ENCODE measurements at regions not wholly inside any gene's neighbourhood (a gene's known extent, or its start where the extent isn't known, plus 50 kb on each side); places are given as distances from the start of the nearest gene placed in this dataset.
A peak's percentile ranks its signal among the peaks of the same experiment; 100 is the strongest.
"Not testable (repeated sequence)": the region's sequence is repeated elsewhere in the genome, so short reads cannot be mapped to it uniquely, and the experiment has no call there.

GRCh38 chr22:47369020-47369419 is 606.6 kb downstream of the TBC1D22A start:
- intact Hi-C loops (cut with DNase I), result no loop called here
- ATAC-seq, result no peak
- no peak for DNase-seq (ENCODE audit: missing footprints)

GRCh38 chr22:47367993-47368945 is 605.8 kb downstream of the TBC1D22A start:
- intact Hi-C loops (cut with DNase I), result no loop called here
- no peak for DNase-seq (ENCODE audit: missing footprints)
- no peak for ATAC-seq

GRCh38 chr22:47367107-47367690 is 604.7 kb downstream of the TBC1D22A start:
- DNase-seq (ENCODE audit: missing footprints) (no peak), ATAC-seq (no peak)

GRCh38 chr22:47366026-47366767 is 603.7 kb downstream of the TBC1D22A start:
- intact Hi-C loops (cut with DNase I), result no loop called here
- DNase-seq (ENCODE audit: missing footprints) (peak; percentile 18), ATAC-seq (no peak)

More at GRCh38 chr22:47367107-47367690, 604.7 kb downstream of the TBC1D22A start:
- intact Hi-C loops (cut with DNase I), result no loop called here

GRCh38 chr22:47361247-47361646 is 598.8 kb downstream of the TBC1D22A start:
- no peak for DNase-seq (ENCODE audit: missing footprints)
- ATAC-seq, result no peak
- intact Hi-C loops (cut with DNase I), result no loop called here

GRCh38 chr22:47357493-47357892 is 595.0 kb downstream of the TBC1D22A start:
- ATAC-seq (no peak), DNase-seq (ENCODE audit: missing footprints) (no peak)
- intact Hi-C loops (cut with DNase I), result no loop called here

DNA sequence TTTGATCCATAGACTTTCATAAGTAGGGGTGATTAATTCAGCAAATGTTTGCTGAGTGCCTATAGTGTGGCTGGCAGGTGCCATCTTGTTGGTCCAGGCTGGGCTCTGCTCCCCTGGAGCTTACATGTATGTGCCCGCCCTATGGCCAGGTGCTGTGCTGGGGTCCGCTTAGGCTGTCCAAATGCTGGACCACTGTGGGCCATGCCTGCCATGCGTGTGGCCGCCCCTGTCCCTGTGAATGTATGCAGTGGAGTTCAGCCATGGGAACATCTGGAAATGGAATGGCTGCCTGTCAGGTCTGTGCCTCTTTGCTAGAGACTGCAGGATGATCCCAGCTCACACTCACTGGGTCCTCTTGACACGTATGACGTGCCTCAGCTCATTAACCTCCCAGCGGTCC is 594.6 kb downstream of the TBC1D22A start:
- ATAC-seq (no peak), DNase-seq (ENCODE audit: missing footprints) (no peak)
- intact Hi-C loops (cut with DNase I), result no loop called here

GRCh38 chr22:47356511-47357011 is 594.1 kb downstream of the TBC1D22A start:
- DNase-seq (ENCODE audit: missing footprints) (no peak), ATAC-seq (no peak)
- intact Hi-C loops (cut with DNase I), result no loop called here

DNA sequence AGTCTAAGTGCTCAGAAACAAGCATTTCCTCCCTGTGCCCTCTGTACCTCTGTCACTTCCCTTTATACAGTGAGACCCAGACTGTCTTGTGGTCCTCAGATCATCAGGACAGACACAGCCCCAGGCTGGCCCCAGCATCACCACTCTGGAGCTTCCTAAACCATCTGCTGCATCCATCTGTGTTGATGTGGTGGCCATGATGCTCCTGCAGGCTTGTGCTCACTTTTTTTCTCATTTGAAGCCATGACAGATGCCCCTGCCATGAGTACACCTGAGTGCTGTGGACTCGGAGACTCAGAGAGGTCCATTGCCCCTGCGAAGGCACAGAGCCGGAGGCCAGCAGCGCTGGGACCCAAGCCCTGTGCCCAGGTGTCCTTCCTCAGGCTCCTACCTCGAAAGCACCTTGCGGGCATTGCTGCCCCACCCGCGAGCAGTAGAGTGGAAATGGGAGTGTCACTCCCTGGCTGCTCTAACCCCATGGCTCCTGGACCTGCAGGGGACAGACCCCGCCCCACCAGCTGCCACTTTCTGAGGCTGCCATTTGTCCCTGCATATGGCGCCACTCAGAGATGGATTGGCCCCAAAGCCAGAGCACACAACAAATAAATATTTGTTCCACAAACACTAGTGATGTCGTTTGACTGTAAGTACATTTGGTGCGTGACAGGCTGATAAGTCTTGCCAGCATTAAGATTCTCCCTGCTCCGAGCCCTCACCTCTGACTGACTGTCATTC is 593.5 kb downstream of the TBC1D22A start:
- intact Hi-C loops (cut with DNase I), result no loop called here
- no peak for ATAC-seq
- no peak for DNase-seq (ENCODE audit: missing footprints)

GRCh38 chr22:47355388-47355725 is 592.9 kb downstream of the TBC1D22A start:
- intact Hi-C loops (cut with DNase I), result no loop called here
- no peak for DNase-seq (ENCODE audit: missing footprints)
- ATAC-seq, result no peak

DNA sequence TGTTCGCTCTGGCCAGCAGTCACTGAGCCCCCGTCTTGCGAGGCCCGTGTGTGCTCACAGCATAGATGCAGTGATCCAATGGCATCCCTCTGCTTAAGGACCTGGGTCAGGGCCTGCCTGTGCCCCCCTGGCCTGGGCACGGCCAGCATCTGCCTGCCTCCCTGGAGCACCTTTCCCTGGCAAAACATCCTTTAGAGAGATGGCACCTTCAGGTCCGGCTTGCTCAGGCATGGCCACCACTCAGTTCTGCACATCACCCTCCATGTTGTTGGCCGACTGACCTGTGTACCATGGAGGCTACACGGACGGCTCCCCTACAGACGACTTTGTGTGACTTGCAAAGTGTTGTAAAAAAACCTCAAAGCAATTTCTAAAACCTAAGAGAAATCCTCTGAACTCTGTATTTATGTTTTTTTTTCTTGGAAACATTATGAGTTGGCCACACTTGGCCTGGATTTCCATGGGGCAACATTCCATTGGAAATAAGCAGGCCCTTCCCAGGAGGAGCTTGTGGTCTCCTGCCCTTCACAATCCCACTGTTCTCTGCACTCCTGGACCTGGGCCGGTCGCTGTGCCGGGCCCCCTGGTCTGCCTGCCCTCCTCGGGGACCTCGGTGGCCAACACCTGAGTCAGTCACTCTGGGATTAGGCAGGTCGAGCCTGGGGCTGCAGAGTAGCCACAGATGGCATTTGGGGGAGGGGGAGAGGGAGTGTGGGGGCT is 592.4 kb downstream of the TBC1D22A start:
- no peak for DNase-seq (ENCODE audit: missing footprints)
- intact Hi-C loops (cut with DNase I), result no loop called here
- no peak for ATAC-seq

- ATAC-seq (no peak), DNase-seq (ENCODE audit: missing footprints) (no peak)
- intact Hi-C loops (cut with DNase I), result no loop called here
These were observed 590.7 kb downstream of the TBC1D22A start for GRCh38 chr22:47352920-47353700.

DNA sequence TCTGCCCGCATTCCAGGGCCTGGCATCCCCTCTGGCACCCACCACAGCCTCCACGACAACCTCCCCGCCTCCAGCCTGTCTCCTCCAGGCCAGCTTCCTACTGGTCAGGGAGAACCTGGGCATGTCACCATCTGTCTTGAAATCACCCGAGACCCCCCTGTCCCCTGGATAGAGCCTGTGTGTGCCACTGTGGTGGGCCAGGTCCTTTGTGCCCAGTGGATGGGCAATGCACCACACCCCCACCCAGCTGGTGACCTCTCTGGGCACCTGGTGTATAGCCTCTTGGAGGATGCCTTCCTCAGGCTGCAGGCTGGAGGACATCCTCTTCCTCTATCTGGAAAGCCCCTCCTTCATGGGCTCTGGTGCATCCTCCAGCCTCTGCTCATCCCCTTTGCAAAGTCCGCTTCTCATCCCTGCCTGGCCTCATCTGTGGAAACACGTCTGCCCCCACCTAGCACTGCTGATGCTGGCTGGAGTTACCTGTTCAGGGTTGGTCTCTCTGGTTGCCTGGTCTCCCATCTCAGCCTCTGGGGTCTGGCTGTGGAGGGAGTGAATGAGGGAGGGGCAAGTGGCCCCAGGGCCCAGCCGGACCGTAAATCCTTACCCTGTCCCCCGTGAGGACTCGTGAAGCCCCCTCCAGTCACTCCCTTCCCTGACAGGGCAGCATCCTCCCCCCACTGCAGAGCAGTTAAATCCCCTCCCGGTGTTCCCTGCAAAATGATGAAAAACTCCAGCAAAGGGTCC is 589.6 kb downstream of the TBC1D22A start:
- intact Hi-C loops (cut with DNase I), result no loop called here
- ATAC-seq, result no peak
- DNase-seq (ENCODE audit: missing footprints), result no peak

DNA sequence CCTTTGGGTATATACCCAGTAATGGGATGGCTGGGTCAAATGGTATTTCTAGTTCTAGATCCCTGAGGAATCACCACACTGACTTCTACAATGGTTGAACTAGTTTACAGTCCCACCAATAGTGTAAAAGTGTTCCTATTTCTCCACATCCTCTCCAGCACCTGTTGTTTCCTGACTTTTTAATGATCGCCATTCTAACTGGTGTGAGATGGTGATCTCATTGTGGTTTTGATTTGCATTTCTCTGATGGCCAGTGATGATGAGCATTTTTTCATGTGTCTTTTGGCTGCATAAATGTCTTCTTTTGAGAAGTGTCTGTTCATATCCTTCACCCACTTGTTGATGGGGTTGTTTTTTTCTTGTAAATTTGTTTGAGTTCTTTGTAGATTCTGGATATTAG is 583.8 kb downstream of the TBC1D22A start:
- intact Hi-C loops (cut with DNase I); DNase-seq (ENCODE audit: missing footprints); ATAC-seq: not testable (repeated sequence)

GRCh38 chr22:47345025-47345424 is 582.6 kb downstream of the TBC1D22A start:
- DNase-seq (ENCODE audit: missing footprints), result no peak
- ATAC-seq, result no peak
- intact Hi-C loops (cut with DNase I), result no loop called here

DNA sequence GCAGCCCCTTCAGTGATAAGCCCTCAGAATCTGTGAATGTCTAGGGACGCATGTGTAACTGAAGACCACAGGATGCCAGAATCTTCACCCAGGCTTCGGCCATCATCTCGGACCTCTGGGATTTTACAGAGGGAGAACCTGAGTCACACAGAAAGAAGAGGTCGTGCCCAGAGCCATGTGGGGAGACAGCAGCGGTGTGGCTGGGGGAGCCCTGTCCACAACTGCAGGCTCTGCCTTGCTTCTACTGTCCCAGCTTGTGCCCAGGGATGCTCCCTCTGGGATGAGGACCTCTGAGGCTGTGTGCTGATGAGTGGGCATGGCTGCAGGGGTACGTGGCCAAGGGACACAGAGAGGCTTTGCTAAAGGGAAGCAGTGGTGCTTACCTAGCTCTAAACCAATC is 582.0 kb downstream of the TBC1D22A start:
- DNase-seq (ENCODE audit: missing footprints) (no peak), ATAC-seq (no peak)
- intact Hi-C loops (cut with DNase I), result no loop called here

DNA sequence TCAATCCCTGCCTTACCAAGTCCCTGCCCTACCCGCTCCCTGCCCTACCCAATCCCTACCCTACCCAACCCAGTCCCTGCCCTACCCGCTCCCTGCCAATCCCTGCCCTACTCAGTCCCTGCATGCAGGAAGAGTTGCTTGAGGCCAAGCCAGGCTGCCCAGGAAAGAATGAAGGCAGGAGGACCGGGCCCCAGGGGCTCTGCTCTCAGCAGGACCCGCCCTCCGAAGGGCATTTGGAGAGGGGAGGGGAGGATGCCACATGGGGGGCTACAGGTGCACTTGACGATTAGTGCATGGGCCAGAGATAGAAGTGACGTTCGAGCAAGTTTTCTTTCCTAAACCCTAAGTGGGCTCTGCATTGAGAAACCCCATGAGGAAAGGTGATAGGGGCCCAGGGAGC is 581.2 kb downstream of the TBC1D22A start:
- intact Hi-C loops (cut with DNase I), result no loop called here
- DNase-seq (ENCODE audit: missing footprints) (no peak), ATAC-seq (no peak)

Data from Right ventricle myocardium inferior (tissue), 1 donor.